Stimulated activated CD4-positive, alpha-beta T cell treated with anti-CD3 and anti-CD28 coated beads, Interleukin-1b, Interleukin-23, amount 100 ng/mL, for 48 hours (primary cell): ENCODE measurements at regions not wholly inside any gene's neighbourhood (a gene's known extent, or its start where the extent isn't known, plus 50 kb on each side); places are given as distances from the start of the nearest gene placed in this dataset.
A peak's percentile ranks its signal among the peaks of the same experiment; 100 is the strongest.
"Not testable (repeated sequence)": the region's sequence is repeated elsewhere in the genome, so short reads cannot be mapped to it uniquely, and the experiment has no call there.

Source experiments
- DNase-seq: peaks from one replicate; pipeline ENCODE4 v3.0.0-alpha.2; 2020

DNA sequence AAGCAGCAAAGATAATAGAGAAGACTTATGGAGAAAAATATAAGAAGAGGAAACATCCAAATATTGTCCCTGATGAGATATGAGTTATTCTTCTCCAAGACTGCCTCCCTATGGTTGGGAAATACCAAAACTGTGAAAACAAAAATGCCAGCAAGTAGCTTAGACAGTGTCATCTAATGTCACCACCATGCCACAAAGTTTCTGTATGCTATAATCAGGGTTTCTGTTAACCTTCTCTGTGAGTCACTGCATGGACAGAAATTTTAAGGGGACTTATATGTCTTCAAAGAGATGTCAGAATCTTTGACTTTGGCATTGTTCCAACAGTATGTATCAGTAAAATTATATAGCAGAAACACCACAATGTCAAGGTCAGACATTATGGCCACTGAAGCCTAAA, 222.6 kb downstream of the KDM5D start:
- DNase-seq, result no peak

GRCh38 chrY:19503092-19503449, 241.5 kb downstream of the KDM5D start:
- DNase-seq, result peak; percentile 13

DNA sequence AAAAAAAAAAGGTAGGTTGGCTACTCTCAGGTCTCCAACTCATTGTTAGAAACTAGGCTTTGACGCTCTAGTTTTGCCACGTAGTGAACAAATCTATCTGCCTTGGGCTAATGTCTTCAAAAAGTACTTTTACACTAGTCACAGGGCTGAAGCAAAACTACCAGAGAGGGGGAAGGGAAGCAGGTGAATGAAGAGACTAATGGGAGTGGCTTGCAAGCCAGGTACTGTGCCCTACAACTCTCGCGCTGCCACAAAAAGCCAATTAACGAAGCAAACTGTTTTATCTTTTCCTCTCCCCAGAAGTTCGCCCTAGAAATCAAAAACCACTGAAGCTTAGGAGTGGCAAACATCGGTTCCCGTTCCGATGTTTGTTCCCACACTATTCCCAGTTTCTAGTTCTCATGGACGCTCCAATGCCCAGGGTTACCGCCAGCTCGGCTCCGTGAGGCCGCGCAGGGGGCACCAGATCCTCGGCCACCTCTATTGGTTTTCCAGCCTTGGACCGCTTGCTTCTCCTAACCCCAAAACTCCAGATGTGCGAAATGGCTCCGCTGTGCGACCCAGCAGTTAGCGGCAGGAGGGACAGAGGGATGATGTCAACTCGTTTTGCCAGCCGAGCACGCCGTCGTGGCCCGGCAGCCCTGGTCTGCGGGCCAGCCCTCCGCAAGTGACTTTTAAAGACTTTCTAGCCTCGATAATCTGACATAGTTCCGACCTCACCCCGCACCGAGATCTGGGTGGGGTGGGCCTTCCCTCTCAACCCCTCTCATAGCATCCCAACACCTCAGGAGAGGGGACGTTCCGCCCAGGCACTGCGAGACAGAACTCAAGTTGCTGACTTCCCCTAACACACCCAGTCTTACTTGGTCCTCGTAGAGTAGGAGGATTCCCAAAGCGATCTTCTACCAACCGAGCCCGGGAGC, 242.1 kb downstream of the KDM5D start:
- DNase-seq, result peak; percentile 7

- DNase-seq, result no peak
Measured at GRCh38 chrY:19498556-19498955, 246.0 kb downstream of the KDM5D start.

- no peak for DNase-seq
Measured at GRCh38 chrY:19487494-19487893, 257.0 kb downstream of the KDM5D start.

GRCh38 chrY:19484997-19485396, 259.5 kb downstream of the KDM5D start:
- no peak for DNase-seq

DNA sequence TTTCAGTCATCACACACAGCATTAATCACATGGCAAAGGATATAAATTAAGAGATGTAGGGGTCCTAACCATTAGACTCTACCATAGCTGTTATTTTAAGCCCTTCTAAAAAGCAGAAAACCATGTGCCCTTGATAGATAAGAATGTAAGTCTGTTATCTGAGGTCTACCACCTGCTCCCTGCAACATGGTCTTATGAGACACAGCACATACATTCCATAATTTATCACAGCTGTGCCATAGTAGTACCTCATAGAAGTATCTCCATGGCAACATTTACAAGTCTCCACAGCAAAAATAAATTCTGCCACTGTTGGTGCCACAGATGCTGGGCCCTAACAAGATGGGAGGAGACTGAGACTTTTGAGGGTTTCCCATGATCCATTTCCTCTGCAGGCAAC, 265.4 kb downstream of the KDM5D start:
- no peak for DNase-seq

DNA sequence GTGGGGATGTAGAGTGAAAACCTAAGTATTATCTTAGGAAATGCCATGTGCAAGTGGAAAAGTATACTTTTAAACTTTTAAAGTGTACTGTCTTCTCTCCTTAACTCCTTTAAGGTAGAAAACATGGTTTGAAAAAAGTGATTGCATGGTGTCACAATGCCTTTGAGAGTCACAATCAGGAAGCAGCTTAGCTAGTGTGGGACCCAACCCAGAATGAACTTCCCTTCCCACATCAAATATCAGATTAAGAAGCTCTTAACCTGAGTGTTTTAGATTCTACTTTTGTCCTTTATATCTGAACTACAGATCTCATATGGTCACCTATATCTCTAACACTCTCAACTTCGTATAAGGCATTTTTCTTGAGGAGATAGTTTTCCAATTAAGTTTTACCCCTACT, 266.6 kb downstream of the KDM5D start:
- no peak for DNase-seq

GRCh38 chrY:19465809-19466208, 278.7 kb downstream of the KDM5D start:
- DNase-seq, result no peak

DNA sequence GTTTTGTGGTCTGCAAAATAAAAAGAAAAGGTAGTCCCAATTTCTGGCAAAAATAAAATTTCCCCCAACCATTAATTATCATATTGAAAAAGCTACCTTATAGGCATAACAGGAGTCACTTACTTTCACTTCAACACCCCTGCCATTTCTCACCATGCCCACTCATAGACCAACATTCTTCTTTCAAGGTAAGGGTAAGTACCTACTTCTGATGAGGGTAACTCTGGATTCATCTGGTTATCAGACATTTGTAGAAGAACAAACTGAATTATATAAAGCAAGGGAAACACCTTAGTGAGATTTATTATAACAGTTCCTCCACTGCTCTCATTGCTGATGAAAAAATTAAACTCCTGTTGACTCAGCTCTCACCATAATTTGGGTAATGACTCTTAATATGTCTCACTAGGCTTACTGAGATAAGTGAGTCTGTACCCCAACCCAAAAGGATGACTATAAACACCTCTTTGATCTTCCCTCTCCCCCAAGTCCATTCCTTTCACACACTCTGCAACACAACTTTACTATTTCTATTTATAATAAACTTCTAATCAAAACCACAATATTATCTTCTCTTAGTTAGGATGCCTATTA, 287.6 kb downstream of the KDM5D start:
- DNase-seq, result no peak

DNA sequence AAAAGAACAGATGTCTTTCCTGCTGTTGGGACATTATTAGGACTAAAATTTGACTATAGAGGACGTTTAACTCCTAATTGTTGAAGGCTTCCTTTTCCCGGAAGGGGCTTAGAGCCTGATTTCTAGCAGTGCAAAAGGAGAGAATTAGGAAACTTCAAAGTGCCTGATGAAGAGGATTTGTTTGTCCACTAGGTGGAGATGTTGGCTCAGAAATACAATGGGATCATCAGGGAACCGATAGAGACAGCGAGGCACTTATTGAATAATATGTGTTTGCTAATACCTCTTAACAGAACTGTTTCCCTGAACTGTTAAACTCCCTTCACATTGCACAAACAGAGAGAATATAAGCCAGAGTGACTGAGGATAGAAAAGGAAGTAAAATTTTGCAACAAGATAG, 311.5 kb downstream of the KDM5D start:
- no peak for DNase-seq

DNA sequence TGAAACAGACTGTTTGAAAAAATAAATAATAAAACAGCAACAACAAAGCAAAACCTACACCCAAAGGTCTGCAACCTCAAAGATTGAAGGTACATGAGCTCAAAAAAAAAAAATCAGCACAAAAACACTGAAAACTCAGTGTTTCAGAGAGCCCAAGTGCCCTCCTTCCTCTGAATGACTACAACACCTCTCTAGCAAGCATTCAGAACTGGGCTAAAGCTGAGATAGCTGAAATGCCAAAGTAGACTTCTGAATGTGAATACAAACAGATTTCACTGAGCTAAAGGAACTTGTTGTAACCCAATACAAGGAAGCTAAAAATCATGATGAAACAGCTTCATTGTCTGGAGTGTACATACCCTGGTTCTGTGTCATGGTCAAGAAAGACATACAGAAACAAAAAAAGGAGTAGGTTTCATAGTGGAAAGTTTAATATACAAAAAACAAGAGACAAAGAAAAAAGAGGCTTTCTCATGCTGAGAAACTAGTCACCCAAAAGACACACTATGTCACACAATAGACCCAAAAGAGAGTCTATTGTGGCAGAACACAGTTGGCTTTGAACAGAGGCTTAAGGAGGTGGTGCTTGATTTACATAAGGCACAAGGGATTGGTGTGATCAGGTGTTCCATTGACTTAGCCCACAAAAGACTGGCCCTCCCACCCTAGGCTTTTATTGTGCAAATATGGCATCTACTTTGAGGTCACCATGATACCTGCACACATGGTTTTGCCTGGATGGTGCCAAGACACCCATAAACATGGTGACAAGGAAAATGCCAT, 316.6 kb downstream of the KDM5D start:
- DNase-seq, result no peak

DNA sequence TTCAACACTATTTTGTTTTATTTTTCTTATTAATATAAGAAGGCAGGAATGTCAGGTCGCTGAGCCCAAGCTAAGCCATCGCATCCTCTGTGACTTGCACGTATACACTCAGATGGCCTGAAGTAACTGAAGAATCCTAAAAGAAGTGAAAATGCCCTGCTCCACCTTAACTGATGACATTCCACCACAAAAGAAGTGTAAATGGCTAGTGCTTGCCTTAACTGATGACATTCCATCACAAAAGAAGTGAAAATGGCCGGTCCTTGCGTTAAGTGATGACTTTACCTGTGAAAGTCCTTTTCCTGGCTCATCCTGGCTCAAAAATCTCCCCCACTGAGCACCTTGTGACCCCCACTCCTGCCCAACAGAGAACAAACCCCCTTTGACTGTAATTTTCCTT, 317.3 kb downstream of the KDM5D start:
- not testable (repeated sequence) for DNase-seq

DNA sequence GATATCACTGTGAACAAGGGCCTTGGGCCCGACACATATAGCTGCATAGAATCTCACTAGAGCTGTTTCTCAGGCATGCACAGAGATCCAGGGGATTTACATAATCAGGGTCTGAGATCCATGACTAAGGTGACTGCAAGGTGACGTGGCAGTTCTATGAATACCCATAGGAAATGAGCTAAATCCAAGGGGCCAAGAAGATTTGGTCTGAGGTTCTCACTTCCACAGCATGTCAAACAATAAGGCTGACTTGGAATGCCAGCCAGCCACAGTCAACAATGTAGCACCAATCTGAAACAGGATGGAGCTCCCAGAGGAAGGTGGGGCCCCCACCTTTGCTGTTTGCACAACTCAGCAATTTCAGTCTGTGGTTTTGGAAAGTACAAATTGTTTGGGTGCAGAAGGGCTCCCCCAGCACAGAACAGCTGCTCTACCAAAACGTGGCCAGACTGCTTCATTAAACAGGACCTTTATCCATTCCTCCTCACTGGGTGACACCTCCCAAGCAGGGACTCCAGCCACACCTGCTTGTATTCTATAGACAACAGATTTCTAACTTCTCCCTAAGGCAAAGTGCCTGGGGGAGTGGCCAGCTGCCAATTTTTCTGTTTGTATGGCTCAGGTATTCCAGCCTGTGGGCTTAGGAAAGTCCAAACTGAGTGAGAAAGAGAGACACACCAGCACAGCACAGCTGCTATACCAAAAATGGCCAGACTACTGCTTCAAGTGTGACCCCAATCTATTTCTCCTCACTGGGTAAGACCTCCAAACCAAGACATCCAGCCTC, 333.4 kb downstream of the KDM5D start:
- no peak for DNase-seq

- no peak for DNase-seq
Measured at GRCh38 chrY:19406246-19406645, 338.3 kb downstream of the KDM5D start.

DNA sequence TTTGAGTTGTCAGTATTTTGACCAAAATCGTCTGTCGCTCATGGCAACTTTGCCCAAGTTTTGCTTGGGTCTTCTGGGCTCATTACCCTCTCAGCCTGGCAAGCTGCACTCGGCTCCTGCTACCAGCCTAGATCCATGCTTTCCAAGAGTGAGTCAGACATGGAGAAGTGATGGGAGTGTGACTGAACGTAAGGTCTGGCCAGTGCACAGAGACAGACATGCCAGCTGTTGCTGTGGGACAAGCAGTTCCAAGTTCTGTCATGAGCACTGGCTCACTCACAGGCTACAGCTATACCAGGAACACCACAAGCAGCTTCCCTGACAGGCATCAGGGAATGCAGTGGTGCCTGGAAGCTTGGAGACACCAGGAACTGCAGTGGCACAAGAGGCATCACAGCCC, 338.9 kb downstream of the KDM5D start:
- DNase-seq, result no peak

DNA sequence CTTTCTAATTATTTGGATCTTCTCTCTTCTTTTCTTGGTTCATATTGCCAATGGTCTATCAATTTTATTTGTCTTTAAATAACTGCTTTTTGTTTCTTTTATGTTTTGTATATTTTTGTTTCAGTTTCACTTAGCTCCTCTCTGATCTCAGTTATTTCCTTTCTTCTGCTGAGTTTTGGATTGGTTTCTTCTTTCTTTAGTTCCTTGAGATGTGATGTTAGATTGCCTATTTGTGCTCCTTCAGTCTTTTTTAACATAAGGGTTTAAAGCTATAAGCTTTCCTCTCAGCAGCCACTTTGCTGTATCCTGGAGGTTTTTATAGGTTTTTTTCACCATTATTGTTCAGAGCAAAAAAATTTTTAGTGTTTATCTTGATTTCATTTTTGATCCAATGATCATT, 351.6 kb downstream of the KDM5D start:
- DNase-seq, result no peak

GRCh38 chrY:19391922-19392321, 352.6 kb downstream of the KDM5D start:
- DNase-seq, result no peak

GRCh38 chrY:19365321-19365720, 379.2 kb downstream of the KDM5D start:
- no peak for DNase-seq

DNA sequence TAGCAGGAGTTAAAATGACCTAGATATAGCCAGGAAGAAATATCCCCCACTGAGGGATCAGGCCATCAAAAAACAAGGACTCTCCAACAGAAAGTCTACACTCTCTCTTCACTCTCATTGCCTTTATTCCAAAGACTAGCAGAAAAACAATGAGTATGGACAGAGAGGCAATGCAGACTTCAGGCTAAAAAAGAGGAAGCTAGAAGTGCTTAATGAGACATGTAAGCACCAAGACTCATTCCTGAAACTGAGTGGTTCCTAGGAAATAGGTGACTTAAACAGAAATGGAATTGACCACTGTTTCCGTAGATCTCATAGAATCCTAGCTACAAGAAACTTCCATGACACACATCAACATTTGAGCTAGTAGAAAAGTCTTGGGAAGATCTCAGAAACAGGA, 387.3 kb downstream of the KDM5D start:
- no peak for DNase-seq

GRCh38 chrY:19356735-19357134, 387.8 kb downstream of the KDM5D start:
- no peak for DNase-seq

DNA sequence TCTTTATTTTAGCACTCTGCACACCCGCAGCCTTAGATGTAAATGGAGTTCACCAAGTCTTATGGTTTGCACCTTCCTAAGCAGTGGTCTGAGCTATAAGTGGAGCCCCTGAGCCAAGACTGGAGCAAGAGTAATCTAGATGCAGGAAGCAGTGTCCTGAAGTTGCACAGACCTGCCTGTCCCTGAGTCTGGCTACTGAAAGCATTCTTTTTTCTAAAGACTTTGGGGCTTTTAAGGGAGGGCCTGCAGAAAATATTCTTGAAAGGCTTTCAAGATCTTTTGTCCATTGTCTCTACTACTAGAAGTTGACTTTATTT, 389.7 kb downstream of the KDM5D start:
- no peak for DNase-seq
